ENCODE measurements at regions not wholly inside any gene's neighbourhood (a gene's known extent, or its start where the extent isn't known, plus 50 kb on each side); places are given as distances from the start of the nearest gene placed in this dataset.

DNA sequence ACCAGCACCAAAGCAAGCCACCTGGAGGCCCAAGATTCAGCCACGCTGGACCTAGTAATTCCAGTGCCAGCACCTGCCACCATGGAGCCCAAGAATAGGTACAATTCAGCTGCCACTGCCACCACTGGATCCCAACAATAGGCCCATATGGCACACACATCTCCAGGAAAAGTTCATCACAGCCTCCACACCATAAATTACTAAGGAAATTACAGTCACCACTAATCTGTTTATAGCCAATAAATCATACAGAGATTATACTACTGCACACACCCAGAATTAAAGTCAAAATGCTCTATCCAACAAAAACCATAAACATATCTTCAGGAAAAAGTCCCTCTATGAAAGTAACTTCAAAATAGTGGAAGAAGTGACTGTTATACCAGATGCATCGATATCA lies 242.8 kb downstream of the SPATA31D1 start:
- TF ChIP-seq CTCF (conservative IDR thresholded peaks at IDR 0.05) (no peak), ZFX (IDR thresholded peaks at IDR 0.05) (no peak)
